ENCODE measurements at regions not wholly inside any gene's neighbourhood (a gene's known extent, or its start where the extent isn't known, plus 50 kb on each side); places are given as distances from the start of the nearest gene placed in this dataset.

DNA sequence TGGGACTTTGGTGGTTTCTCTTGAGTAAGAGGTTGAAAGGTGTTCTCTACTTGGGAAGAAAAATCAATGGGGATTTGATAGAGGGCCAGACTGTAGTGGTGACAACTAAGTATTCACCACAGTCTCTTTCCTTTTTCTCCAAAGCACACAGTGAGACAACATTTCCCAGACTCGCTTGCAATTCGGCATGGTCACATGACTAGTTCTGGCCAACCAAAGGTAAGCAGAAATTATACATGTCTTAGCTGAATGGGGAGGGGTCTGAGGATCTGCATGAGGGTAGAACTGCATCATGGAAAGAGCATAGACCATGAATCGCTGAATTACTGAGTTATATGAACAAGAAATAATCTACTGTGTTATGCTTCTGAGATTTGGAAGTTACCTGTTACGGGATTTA is 144.5 kb upstream of the MYRIP start (continued):
- TF ChIP-seq PATZ1 (tag by site-specific recombination; IDR thresholded peaks at IDR 0.05) (no peak), ZFP41 (tag by site-specific recombination; IDR thresholded peaks at IDR 0.05; ENCODE audit: borderline replicate concordance) (no peak), ZNF148 (tag by site-specific recombination; IDR thresholded peaks at IDR 0.05; ENCODE audit: borderline replicate concordance) (no peak), ZNF302 (tag by site-specific recombination; IDR thresholded peaks at IDR 0.05; ENCODE audit: low read depth) (no peak), ZNF155 (tag by site-specific recombination; IDR thresholded peaks at IDR 0.05) (no peak), PBX3 (CRISPR knock-in tag; IDR thresholded peaks at IDR 0.05) (no peak)

GRCh38 chr3:39665441-39665840 is 144.0 kb upstream of the MYRIP start:
- CTCF ChIA-PET, result interaction anchor here (0.6 to 1.5 kb wide), 2 partner anchors 378 to 527 kb away, joined by 3 read pairs; no protein-coding TSS in a partner anchor

More at GRCh38 chr3:39665441-39665840, 144.0 kb upstream of the MYRIP start:
- H3K27ac ChIP-seq (ENCODE audit: extremely low read depth, low read depth, low read length), result no peak overlapping the region
- no peaks in the 10 kb centered on the region for H3K4me1 ChIP-seq (ENCODE audit: control insufficient read depth, insufficient read depth, low read length)
- TF ChIP-seq ZNF2 (tag by site-specific recombination; IDR thresholded peaks at IDR 0.05) (no peak), ZNF837 (tag by site-specific recombination; IDR thresholded peaks at IDR 0.05) (no peak), ZBTB10 (tag by site-specific recombination; IDR thresholded peaks at IDR 0.05) (no peak), ZNF157 (tag by site-specific recombination; IDR thresholded peaks at IDR 0.05) (no peak), ZNF561 (tag by site-specific recombination; IDR thresholded peaks at IDR 0.05; ENCODE audit: borderline replicate concordance) (no peak), SALL2 (tag by site-specific recombination; IDR thresholded peaks at IDR 0.05; ENCODE audit: borderline replicate concordance) (no peak), ZSCAN16 (tag by site-specific recombination; IDR thresholded peaks at IDR 0.05) (no peak), ZNF768 (tag by site-specific recombination; IDR thresholded peaks at IDR 0.05) (no peak), ZNF341 (tag by site-specific recombination; IDR thresholded peaks at IDR 0.05; ENCODE audit: low read depth) (no peak), HOXC10 (CRISPR knock-in tag; IDR thresholded peaks at IDR 0.05) (no peak), KLF8 (tag by site-specific recombination; IDR thresholded peaks at IDR 0.05) (no peak), ZNF302 (tag by site-specific recombination; IDR thresholded peaks at IDR 0.05; ENCODE audit: low read depth) (no peak), ZNF175 (tag by site-specific recombination; IDR thresholded peaks at IDR 0.05) (no peak)
- TF ChIP-seq, protein P1, sequence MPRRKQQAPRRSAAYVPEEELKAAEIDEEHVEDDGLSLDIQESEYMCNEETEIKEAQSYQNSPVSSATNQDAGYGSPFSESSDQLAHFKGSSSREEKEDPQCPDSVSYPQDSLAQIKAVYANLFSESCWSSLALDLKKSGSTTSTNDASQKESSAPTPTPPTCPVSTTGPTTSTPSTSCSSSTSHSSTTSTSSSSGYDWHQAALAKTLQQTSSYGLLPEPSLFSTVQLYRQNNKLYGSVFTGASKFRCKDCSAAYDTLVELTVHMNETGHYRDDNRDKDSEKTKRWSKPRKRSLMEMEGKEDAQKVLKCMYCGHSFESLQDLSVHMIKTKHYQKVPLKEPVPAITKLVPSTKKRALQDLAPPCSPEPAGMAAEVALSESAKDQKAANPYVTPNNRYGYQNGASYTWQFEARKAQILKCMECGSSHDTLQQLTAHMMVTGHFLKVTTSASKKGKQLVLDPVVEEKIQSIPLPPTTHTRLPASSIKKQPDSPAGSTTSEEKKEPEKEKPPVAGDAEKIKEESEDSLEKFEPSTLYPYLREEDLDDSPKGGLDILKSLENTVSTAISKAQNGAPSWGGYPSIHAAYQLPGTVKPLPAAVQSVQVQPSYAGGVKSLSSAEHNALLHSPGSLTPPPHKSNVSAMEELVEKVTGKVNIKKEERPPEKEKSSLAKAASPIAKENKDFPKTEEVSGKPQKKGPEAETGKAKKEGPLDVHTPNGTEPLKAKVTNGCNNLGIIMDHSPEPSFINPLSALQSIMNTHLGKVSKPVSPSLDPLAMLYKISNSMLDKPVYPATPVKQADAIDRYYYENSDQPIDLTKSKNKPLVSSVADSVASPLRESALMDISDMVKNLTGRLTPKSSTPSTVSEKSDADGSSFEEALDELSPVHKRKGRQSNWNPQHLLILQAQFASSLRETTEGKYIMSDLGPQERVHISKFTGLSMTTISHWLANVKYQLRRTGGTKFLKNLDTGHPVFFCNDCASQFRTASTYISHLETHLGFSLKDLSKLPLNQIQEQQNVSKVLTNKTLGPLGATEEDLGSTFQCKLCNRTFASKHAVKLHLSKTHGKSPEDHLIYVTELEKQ (tag by site-specific recombination; IDR thresholded peaks at IDR 0.05; ENCODE audit: borderline replicate concordance), result no peak
- no peaks in the 10 kb centered on the region for H3K36me3 ChIP-seq (ENCODE audit: control insufficient read depth in 2 of 2, insufficient read depth in 1 of 2, low read length in 2 of 2)
- POLR2A ChIA-PET, result no interaction called here
- H3K4me3 ChIP-seq (ENCODE audit: low read depth, low read length), result no peak overlapping the region
- H3K9me3 ChIP-seq (ENCODE audit: control insufficient read depth, insufficient read depth, low read depth, low read length), result no peaks in the 10 kb centered on the region
